Colonic mucosa (tissue), 4 donors: ENCODE measurements at regions not wholly inside any gene's neighbourhood (a gene's known extent, or its start where the extent isn't known, plus 50 kb on each side); places are given as distances from the start of the nearest gene placed in this dataset.

ENCODE experiments used
- DNase-seq: peaks from one replicate; pipeline ENCODE4 v3.0.0-alpha.2; 2020
- H3K27ac ChIP-seq: fragments of 200-600 bp; one replicate; pipeline ENCODE4 v1.8.0; 2021
- H3K27me3 ChIP-seq: fragments of 200-600 bp; one replicate; pipeline ENCODE4 v1.8.0; 2021
- H3K36me3 ChIP-seq: fragments of 200-600 bp; one replicate; pipeline ENCODE4 v1.8.0; 2021
- H3K4me1 ChIP-seq: fragments of 200-600 bp; one replicate; pipeline ENCODE4 v1.8.0; 2021; ENCODE audit warnings: mild to moderate bottlenecking
- H3K4me3 ChIP-seq: fragments of 200-600 bp; one replicate; pipeline ENCODE4 v1.8.0; 2021
- H3K9ac ChIP-seq, 2 donors: one replicate each; pipeline ENCODE4 v1.7.0; 2013; ENCODE audit warnings: control low read depth in 2 of 2, low read depth in 2 of 2, low read length in 2 of 2
- H3K9me3 ChIP-seq: fragments of 200-600 bp; one replicate; pipeline ENCODE4 v1.8.0; 2021
- CTCF ChIP-seq: fragments of 200-600 bp; IDR thresholded peaks from one replicate; pipeline ENCODE4 v1.8.0; 2022; ENCODE audit warnings: antibody characterized with exemption, mild to moderate bottlenecking
- intact Hi-C: fragments of 100-400 bp; cut with DNase I; formaldehyde crosslinking; loops from one replicate; pipeline ENCODE4 v1.14.1; 2022
- donor health status: healthy.
- donor health status: DM: no; HTN: no; CAD: no.
- donor health status: DM: no; HTN: no; CAD: no.

- no peaks in the 10 kb centered on the region for H3K36me3 ChIP-seq
- no peak overlapping the region for H3K9ac ChIP-seq
- intact Hi-C loops: no loop called here
- DNase-seq: no peak
- no peak overlapping the region for H3K4me3 ChIP-seq
- H3K9me3 ChIP-seq: no peaks in the 10 kb centered on the region
- H3K27ac ChIP-seq: no peak overlapping the region
- H3K27me3 ChIP-seq: no peaks in the 10 kb centered on the region
- H3K4me1 ChIP-seq: no peaks in the 10 kb centered on the region
- TF ChIP-seq CTCF: no peak
Observed at GRCh38 chr11:11000579-11001283, 142.9 kb upstream of the ZBED5 start.

GRCh38 chr11:10998674-10999073 is 140.8 kb upstream of the ZBED5 start:
- Histone ChIP-seq H3K27me3 (no peaks in the 10 kb centered on the region), H3K9me3 (no peaks in the 10 kb centered on the region), H3K4me1 (no peaks in the 10 kb centered on the region), H3K9ac (no peak overlapping the region), H3K27ac (no peak overlapping the region), H3K4me3 (no peak overlapping the region), H3K36me3 (no peaks in the 10 kb centered on the region)
- no peak for DNase-seq
- no peak for TF ChIP-seq CTCF
- intact Hi-C loops: no loop called here

- intact Hi-C loops: no loop called here
- Histone ChIP-seq H3K27me3 (no peaks in the 10 kb centered on the region), H3K4me3 (no peak overlapping the region), H3K9ac (no peak overlapping the region), H3K27ac (no peak overlapping the region), H3K36me3 (no peaks in the 10 kb centered on the region), H3K9me3 (no peaks in the 10 kb centered on the region), H3K4me1 (no peaks in the 10 kb centered on the region)
- no peak for TF ChIP-seq CTCF
- no peak for DNase-seq
Observed at GRCh38 chr11:10996678-10997077, 138.8 kb upstream of the ZBED5 start.

GRCh38 chr11:10993640-10994039 is 135.8 kb upstream of the ZBED5 start:
- TF ChIP-seq CTCF: no peak
- no peaks in the 10 kb centered on the region for H3K36me3 ChIP-seq
- H3K27ac ChIP-seq: no peak overlapping the region
- no peaks in the 10 kb centered on the region for H3K27me3 ChIP-seq
- H3K9ac ChIP-seq: no peak overlapping the region
- no peak overlapping the region for H3K4me3 ChIP-seq
- no peaks in the 10 kb centered on the region for H3K4me1 ChIP-seq
- intact Hi-C loops: no loop called here
- no peak for DNase-seq
- no peaks in the 10 kb centered on the region for H3K9me3 ChIP-seq

GRCh38 chr11:10993186-10993585 is 135.3 kb upstream of the ZBED5 start:
- TF ChIP-seq CTCF: no peak
- H3K9me3 ChIP-seq: no peaks in the 10 kb centered on the region
- intact Hi-C loops: no loop called here

More at GRCh38 chr11:10993186-10993585, 135.3 kb upstream of the ZBED5 start:
- H3K4me3 ChIP-seq: no peak overlapping the region
- H3K9ac ChIP-seq: no peak overlapping the region
- no peaks in the 10 kb centered on the region for H3K4me1 ChIP-seq
- H3K27me3 ChIP-seq: no peaks in the 10 kb centered on the region
- no peak for DNase-seq
- H3K27ac ChIP-seq: no peak overlapping the region
- H3K36me3 ChIP-seq: no peaks in the 10 kb centered on the region
